ENCODE measurements at regions not wholly inside any gene's neighbourhood (a gene's known extent, or its start where the extent isn't known, plus 50 kb on each side); places are given as distances from the start of the nearest gene placed in this dataset.

DNA sequence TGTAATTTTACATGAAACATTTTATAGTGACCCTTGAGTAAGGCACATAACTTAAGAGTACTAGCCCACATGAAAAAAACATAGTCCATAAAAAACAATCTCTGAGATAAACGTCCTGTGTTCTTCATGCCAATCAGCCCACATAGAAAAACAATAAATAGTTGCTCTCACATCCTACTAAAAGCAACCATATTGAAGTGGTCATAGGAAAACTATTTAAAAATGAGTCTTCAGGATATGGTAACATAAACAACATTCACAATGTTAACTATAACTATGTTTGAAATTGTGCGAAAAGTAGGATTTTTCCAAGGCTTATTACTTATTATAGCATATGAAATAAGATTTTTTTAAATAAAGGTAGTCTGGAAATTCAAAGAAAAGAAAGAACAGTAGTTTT lies 77.1 kb upstream of the EPHA5 start:
- DNase-seq (ENCODE audit: low read depth in 4 of 4, low spot score in 3 of 4): no peak

DNA sequence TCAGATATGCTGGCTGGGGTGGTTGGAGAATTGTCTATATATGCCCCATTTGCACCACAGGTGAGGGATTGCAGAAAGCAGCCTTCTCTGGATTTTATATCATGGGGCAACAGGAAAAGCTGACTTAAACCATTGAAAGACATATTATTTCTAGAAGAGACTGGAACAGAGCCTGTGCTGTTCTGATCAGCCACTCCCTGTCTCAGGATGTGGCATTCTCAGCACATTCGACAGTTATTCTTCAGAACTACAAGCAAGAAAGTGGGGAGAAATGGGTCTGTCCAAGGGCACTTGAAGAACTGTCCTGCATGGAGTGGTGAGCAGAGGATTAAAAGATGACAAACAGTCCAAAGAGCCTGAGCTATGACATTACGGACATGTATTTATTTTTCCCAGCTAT lies 67.8 kb upstream of the EPHA5 start:
- no peak for DNase-seq (ENCODE audit: low read depth in 4 of 4, low spot score in 3 of 4)

DNA sequence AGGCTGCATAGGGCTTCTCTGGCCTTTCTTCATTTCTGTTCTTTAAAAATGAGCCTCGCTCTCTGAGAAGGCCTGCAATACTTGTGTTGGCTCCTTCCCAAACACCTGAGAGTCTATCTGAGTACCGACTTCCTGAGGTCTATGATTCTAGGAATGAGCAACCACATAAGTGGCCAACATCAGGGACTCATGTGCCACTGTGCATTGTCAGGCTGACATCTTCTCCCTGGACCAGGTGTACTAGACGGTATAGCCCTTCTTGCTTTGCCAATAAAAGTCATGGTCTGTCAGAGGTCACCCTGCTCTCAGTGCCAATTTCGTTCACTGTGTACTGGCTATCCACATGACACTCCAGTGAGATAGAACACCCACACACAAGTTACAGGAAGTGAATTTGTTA lies 67.4 kb upstream of the EPHA5 start:
- no peak for DNase-seq (ENCODE audit: low read depth in 4 of 4, low spot score in 3 of 4)

DNA sequence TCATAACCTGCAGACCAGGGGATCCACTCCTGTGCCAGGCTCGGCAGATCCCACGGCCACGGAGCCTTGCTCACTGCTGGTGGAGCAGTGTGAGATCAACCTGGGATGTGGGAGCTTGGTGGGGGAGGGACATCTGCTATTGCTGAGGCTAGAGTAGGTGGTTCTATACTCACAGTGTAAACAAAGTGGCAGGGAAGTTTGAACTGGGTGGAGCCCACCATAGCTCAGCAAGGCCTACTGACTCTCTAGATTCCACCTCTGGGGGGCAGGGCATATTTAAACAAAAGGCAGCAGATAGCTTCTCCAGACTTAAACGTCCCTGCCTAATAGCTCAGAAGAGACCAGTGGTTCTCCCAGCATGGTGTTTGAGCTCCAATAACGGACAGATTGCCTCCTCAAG lies 54.7 kb upstream of the EPHA5 start:
- no peak for DNase-seq (ENCODE audit: low read depth in 4 of 4, low spot score in 3 of 4)

All from right renal pelvis (tissue), 4 donors.